Activated effector memory CD4-positive, alpha-beta T cell treated with Interleukin-2 at 50 U/mL for 16 hours (primary cell): ENCODE measurements at regions not wholly inside any gene's neighbourhood (a gene's known extent, or its start where the extent isn't known, plus 50 kb on each side); places are given as distances from the start of the nearest gene placed in this dataset.

ENCODE experiments used
- DNase-seq: peaks from one replicate; pipeline ENCODE4 v3.0.0-alpha.2; 2020

DNA sequence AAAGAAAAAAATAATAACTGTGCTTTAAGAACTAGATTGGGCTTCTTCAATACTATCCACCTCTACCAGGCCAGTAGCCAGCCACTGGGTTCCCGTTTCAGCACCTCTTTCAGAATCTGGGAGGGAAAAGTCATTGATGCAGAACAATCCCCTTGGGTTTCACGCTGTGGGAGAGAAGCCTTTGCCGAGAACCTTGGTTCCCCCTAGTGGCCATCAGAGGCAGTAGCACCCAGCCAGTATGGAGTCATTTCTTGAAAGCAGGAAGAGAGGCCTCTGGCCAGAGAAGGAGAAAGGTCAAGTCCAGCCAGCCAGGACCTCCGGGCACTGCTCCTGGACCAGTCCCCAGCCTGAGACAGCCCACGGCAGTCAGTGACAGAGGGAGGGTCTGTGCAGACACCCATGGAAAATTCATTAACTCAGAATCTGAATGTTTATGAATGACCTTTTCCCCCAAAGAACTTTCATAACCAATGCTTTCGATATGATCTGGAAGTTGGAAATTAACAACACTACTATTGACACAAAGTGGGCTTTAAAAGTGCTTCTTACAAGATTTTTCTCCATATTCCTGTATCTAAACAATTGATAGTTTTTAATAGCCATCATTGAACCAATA lies 51.2 kb upstream of the CDH5 start:
- DNase-seq: peak; percentile 22

DNA sequence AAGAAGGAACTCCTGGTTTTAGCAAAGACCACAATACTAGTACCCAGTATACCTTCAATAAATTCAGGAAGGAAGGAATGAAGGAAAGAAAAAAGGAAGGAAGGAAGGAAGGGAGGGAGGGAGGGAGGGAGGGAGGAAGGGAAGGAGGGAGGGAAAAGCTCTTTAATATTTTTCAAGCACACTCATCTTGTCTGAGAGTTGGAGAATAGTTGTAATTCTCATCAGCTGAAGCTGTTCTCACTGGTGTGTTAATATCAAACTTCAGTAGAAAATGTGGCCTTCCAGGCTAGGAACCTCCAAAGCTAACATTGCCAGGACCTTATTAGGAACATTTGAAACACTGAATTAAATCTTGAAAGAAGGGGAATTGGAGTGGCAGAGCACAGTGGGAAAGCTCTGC lies 55.2 kb upstream of the CDH5 start:
- no peak for DNase-seq

DNA sequence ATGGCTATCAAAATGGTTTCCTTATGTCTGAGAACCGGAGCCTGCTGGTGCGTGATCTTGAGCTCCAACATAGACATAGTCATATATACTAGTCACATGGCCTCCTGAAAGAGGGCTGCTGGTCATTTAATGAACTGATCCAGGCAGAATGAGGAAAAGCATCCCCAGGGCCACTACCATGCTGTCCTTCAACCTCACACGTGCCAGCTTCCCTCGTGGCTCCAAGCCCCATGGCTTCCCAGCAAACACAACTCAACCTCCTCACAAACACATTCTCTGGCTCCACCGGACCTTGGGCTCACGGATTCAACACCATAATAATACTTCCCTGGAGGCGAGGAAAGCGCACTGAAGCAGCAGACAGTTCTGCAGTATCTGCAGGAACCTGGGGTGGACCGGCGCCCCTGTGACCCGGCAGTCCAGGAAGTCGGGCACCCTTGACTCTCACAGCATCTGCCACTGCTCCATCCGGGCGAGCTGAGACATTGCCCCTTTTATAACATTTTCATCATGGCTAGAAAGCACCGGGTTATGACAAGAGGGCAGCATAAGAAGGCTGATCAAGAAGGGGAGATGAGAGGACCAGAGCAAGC lies 57.2 kb upstream of the CDH5 start:
- DNase-seq: no peak

GRCh38 chr16:66308096-66308495 lies 58.4 kb upstream of the CDH5 start:
- no peak for DNase-seq

- no peak for DNase-seq
Measured at GRCh38 chr16:66306366-66307150, 59.9 kb upstream of the CDH5 start.

GRCh38 chr16:66304961-66305360 lies 61.5 kb upstream of the CDH5 start:
- DNase-seq: no peak

DNA sequence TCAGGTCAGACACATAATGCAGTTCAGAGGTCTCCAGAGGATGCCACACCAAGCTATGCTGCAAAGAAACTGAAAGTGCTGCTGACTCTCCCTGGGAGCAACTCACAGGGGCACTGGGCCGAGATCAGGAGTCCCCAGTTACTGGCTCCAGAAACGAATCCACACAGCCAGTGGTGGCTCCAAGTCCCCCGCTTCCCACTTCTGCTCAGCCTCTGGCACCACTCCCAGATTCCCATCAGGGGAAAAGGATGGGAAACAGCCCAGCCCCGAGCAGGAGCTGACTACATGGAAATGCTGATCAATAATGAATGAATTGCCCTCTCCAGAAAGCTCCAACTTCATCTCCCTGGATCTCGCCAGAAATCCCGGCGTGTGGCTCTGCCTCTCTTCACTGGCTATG lies 62.3 kb upstream of the CDH5 start:
- no peak for DNase-seq

GRCh38 chr16:66300501-66300900 lies 66.0 kb upstream of the CDH5 start:
- DNase-seq: no peak

DNA sequence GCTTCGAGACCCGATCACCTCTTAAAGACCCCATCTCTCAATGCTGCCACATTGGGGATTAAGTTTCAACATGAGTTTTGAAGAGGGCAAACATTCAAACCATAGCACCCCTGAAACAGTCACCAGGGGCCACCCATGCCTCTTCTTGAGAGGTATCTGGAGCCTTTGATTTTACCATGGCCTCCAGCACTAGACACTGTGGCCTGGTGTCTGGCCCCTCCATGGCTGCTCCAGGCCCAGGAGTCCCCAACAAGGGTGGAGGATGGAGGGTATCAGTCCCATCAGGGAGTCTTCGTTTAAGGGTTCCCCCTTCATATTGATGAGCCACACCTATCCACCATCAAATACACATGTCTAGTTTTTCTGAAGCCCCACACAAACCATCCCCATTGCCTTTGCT lies 66.5 kb upstream of the CDH5 start:
- no peak for DNase-seq

GRCh38 chr16:66299349-66299748 lies 67.1 kb upstream of the CDH5 start:
- no peak for DNase-seq

DNA sequence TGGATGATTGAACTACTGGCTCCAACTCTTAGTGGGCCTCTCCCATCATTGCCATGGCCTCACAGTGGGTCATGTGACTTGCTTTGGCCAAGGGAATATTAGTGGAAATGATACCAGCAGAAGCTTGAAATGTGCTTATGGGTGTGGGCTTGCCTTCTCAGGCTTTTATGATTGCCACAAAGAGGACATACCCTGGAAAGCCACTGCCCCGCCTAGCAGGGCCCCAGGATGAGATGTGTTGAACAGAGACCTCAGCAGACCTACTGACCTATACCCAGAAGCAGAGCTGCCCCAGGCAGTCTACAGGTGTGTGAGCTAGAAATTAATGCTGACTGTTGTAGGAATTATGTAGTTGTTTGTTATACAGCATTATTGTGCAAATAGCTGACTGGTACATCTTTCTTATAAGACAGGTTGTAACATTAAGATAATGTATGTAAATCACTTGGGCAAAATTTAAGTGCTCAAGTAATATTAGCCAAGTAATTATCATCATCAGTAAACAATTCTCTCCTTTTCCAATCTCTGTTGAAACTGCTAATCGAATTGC lies 67.8 kb upstream of the CDH5 start:
- DNase-seq: no peak

DNA sequence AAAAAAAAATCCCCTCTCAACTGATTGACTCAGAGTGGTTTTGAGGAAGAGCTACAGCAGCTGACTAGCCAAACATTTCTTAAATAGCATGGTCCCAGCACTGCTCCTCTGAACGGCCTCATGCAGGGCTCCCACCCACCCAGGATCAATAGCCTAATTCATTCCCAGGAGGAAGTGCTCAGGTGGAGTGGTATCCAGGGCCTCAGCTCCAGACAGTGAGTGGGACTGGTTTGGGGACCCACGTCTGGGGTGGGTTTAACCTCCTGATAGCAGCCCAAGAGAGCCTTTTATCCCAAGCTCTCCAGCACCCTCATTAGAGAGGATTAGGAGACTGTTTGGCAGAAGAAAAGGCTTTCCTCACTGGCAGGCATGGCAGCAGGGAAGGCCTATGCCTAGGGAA lies 68.5 kb upstream of the CDH5 start:
- no peak for DNase-seq

DNA sequence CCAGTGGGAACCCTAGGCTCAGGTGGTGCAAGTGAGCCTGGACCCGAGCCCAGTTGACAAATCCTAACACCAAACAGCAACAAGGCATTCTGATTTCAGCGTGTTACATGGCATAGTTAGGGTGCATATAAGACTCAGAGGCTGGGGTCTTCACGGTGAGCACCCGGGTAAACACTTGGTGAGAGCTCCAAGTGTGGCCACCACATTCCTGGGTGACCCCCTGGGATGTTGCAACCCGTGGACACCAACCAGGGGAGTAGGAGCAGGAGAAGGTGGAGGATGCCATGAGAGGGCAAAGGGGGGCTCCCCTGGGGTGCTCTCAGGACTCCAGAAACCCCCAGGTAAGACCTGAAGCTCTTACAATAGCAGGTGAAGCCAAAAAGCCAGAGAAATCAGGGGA lies 69.9 kb upstream of the CDH5 start:
- no peak for DNase-seq

DNA sequence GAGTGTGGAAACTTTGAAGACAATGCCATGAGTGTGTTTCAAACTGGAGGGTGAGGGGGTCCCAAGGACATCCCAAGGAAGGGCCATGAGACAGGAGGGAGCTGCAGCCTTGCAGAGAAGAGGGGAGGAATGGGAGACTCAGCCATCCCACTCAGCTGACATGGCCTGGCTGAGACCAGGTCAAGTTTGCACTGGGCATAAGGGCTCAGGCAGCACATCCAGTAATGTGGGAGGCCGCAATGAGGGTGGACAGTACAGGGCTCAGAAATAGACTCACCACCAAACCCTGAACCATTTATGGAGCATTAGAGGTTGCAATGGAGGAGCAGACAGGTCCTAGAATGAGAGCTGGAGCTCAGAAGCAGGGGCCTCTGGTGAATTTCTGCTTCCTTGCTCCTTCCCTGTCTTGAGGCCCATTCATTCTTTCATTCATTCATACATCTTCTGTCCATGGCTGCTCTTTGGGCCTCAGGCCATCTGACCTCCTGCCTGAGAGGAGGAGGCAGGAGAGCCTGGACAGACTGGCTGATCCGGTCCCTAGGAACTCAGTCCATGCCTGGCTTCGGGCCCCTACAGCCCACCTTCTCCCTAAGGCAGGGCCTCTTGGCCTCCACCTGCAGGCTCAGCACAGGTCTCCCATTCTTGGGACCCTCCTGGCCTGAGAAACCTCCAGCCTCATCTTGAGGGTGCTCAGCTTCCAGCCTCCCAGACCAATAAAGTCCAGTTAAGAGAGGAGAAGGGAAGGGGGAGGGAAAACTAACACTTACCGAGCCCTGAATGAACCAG lies 70.5 kb upstream of the CDH5 start:
- DNase-seq: no peak

DNA sequence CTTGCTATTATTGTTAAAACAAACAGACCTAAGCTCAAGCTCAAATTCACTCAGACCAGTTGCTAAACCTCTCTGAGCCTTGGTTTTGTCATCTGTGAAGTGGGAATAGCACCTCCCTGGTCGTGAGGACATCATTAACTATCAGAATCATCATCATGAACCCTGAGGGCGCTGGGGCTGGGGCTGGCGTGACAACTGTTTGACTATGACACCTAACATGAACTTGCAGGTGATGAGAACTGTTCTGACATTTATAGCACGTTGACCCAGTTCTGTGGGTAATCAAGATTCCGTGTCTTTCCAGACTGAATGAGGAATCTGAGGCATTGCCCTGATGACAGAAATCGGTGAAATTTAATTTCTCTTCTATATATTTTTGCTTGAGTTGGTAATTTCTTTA lies 71.3 kb upstream of the CDH5 start:
- no peak for DNase-seq

DNA sequence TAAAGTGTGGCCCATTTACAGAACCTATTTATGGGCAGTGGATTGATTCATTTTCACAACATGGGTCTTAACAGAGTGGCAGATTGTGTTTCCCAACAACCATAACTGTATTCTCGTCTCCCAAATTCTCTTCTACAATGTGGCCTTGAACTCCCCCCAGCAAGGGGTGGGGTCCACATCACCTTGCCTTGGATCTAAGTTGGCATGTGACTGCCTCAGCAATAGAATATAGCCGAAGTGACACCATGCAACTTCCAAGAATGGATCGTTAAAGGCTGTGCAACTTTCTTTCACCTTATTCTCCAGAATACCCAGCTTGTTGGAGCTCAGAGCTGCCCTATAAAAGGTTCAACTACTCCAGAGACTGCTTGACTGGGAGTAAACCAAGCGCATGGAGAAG lies 72.0 kb upstream of the CDH5 start:
- DNase-seq: no peak

DNA sequence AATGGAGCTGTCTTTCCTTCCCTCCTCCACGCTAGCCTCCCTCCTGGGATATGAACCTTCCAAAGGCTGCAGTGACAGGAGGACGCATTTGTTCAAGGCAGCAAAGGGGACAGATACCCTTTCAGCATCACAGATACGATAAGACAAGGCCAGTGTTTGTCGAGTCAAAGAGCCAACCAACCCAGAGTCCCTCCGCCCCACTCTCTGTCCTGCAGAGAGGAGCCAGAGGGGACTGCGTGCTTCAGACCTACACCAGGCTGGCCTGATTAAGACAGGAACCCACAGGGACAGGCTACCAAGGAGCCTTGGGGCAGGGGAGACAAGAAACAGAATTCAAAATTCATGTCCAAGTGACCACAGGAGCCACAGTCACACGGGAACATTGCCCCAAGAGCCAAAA lies 72.6 kb upstream of the CDH5 start:
- DNase-seq: no peak

DNA sequence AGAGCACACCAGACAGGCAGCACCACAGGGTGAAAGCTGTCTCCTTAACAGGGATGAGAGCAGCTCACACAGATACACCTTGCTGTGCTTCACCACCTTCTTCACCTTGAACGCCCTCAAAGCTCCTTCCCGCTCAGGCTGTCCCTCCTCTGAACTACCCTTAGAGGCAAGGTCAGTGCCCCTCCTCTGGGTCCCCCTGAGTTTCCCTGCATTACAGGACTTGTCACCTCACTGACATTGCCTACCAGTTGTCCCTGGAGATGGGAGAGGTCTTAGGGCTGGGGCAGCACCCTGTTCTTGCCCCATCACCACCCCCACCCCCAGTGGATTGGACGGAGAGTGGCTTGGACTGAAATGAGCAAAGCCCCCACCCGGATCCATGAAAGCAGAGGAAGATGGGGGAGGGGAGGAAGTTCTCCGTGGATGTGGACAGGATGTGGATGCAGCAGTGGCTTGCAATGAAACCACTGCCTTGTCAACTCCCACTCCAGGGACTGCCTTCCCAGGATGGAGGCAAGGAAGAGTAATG lies 73.2 kb upstream of the CDH5 start:
- DNase-seq: no peak

- DNase-seq: no peak
Measured at GRCh38 chr16:66292241-66292935, 74.1 kb upstream of the CDH5 start.

GRCh38 chr16:66291833-66292232 lies 74.7 kb upstream of the CDH5 start:
- no peak for DNase-seq

DNA sequence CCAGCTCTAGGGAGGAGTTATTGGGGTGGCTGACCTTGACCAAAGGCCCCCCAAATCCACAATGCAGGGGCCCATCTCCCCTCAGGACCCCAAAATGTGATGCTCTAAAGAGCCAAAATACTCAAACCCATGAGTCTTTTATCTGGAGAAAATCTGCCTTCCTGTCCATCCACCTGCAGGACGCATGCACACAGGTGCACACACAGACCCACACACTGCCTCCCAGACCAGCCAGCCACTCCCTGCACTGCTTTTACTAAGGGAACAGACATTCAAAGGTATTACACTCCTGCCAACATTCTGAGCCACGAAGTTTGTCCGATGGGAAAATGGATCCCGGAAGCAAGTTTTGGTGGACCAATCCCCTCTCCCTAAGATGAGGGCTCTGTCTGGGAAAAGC lies 76.1 kb upstream of the CDH5 start:
- DNase-seq: no peak

DNA sequence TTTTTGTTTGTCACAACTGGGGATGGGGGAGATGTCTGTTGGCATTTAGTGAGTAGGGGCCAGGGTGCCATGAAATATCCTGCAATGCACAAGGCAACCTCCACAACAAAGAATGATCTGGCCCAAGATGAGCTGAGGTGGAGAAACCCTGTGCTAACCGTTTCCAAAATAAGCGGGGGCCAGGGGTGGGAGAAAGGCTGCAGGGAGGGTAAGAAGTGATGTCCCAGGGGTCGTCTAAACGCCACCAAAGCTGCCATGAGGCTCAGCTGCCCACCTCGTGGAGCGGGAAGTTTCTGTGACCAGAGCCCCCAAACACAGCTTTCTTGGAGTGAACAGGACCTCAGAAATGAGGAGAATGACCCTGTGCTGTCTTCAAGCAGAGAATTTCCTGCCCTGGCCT lies 76.5 kb upstream of the CDH5 start:
- DNase-seq: no peak
